ENCODE measurements at regions not wholly inside any gene's neighbourhood (a gene's known extent, or its start where the extent isn't known, plus 50 kb on each side); places are given as distances from the start of the nearest gene placed in this dataset.

GRCh38 chr11:70785372-70785771 is 387.0 kb downstream of the CTTN start:
- intact Hi-C loops (cut with DNase I; ENCODE audit: low total_unique reads), result no loop called here
- H3K4me1 ChIP-seq, result no peaks in the 10 kb centered on the region
- no peaks in the 10 kb centered on the region for H3K36me3 ChIP-seq
- H3K9me3 ChIP-seq, result no peaks in the 10 kb centered on the region
- no peak for DNase-seq
- no peak overlapping the region for H3K27ac ChIP-seq
- no peak overlapping the region for H3K4me3 ChIP-seq
- TF ChIP-seq CTCF (IDR thresholded peaks at IDR 0.05), result no peak
- H3K27me3 ChIP-seq, result peaks cover 0 to 12% of the 10 kb centered on the region in 2 donors

GRCh38 chr11:70786021-70786665 is 387.8 kb downstream of the CTTN start:
- H3K27me3 ChIP-seq, result peaks cover 0 to 12% of the 10 kb centered on the region in 2 donors
- H3K4me3 ChIP-seq, result no peak overlapping the region
- no peaks in the 10 kb centered on the region for H3K36me3 ChIP-seq
- H3K27ac ChIP-seq, result no peak overlapping the region
- intact Hi-C loops (cut with DNase I; ENCODE audit: low total_unique reads), result no loop called here
- DNase-seq, result no peak
- peaks cover 0 to 5% (median 0%) of the 10 kb centered on the region in 3 donors for H3K9me3 ChIP-seq
- no peak for TF ChIP-seq CTCF (IDR thresholded peaks at IDR 0.05)
- no peaks in the 10 kb centered on the region for H3K4me1 ChIP-seq

GRCh38 chr11:70788248-70789022 is 390.1 kb downstream of the CTTN start:
- Histone ChIP-seq H3K27me3 (peaks cover 0 to 12% of the 10 kb centered on the region in 2 donors), H3K36me3 (no peaks in the 10 kb centered on the region), H3K27ac (no peak overlapping the region), H3K4me1 (no peaks in the 10 kb centered on the region), H3K4me3 (no peak overlapping the region), H3K9me3 (peaks cover 3 to 11% (median 10%) of the 10 kb centered on the region in 3 donors)
- no peak for DNase-seq
- TF ChIP-seq CTCF (IDR thresholded peaks at IDR 0.05), result no peak
- intact Hi-C loops (cut with DNase I; ENCODE audit: low total_unique reads), result no loop called here

- intact Hi-C loops (cut with DNase I; ENCODE audit: low total_unique reads), result no loop called here
- H3K27ac ChIP-seq, result no peak overlapping the region
- H3K9me3 ChIP-seq, result peaks cover 8 to 22% (median 18%) of the 10 kb centered on the region in 3 donors
- DNase-seq, result no peak
- no peak overlapping the region for H3K4me3 ChIP-seq
- peaks cover 0 to 3% of the 10 kb centered on the region in 2 donors for H3K27me3 ChIP-seq
- no peaks in the 10 kb centered on the region for H3K36me3 ChIP-seq
- TF ChIP-seq CTCF (IDR thresholded peaks at IDR 0.05), result no peak
- H3K4me1 ChIP-seq, result no peaks in the 10 kb centered on the region
Measured at GRCh38 chr11:70790671-70791300, 392.5 kb downstream of the CTTN start.

- no peak for DNase-seq
- Histone ChIP-seq H3K36me3 (no peaks in the 10 kb centered on the region), H3K4me3 (no peak overlapping the region), H3K27me3 (peaks cover 0 to 3% of the 10 kb centered on the region in 2 donors), H3K4me1 (no peaks in the 10 kb centered on the region), H3K9me3 (peaks cover 8 to 19% (median 18%) of the 10 kb centered on the region in 3 donors), H3K27ac (no peak overlapping the region)
- no peak for TF ChIP-seq CTCF (IDR thresholded peaks at IDR 0.05)
- intact Hi-C loops (cut with DNase I; ENCODE audit: low total_unique reads), result no loop called here
Measured at GRCh38 chr11:70796648-70797227, 398.4 kb downstream of the CTTN start.
